K562 (cell line): ENCODE measurements at regions not wholly inside any gene's neighbourhood (a gene's known extent, or its start where the extent isn't known, plus 50 kb on each side); places are given as distances from the start of the nearest gene placed in this dataset.

Experiments used
- FOXM1 ChIP-seq, 2 experiments: fragments of 450-650 bp in 1 of 2; sonication (generic) in 1 of 2; formaldehyde crosslinking in 1 of 2; IDR thresholded peaks; 2 replicates each; pipeline versions ENCODE4 v1.6.1 to v1.9.0; 2017 to 2022; ENCODE audit warnings: low read depth in 2 of 2, mild to moderate bottlenecking in 2 of 2, missing genetic modification reagents in 1 of 2, moderate library complexity in 1 of 2
- HMBOX1 ChIP-seq: sonication (generic); IDR thresholded peaks from 2 replicates; pipeline ENCODE4 v1.6.1; 2016
- SRF ChIP-seq, 2 experiments: fragments of 250-450, 450-650 bp in 1 of 2; sonication (Bioruptor Pico) in 1 of 2; sonication (generic) in 1 of 2; formaldehyde crosslinking; IDR thresholded peaks; 2 replicates each; pipeline versions ENCODE4 v1.5.0 to v1.5.1; 2020 to 2022; ENCODE audit warnings: mild to moderate bottlenecking in 1 of 2, missing genetic modification reagents in 1 of 2
- ZNF512 ChIP-seq: IDR thresholded peaks from 2 replicates; pipeline ENCODE4 v1.6.1; 2016; ENCODE audit warnings: missing genetic modification characterization, missing compliant biosample characterization
- TF ChIP-seq, protein P1 (sequence below), 2 experiments: fragments of 450-650 bp; formaldehyde crosslinking in 1 of 2; IDR thresholded peaks; 2 replicates each; pipeline versions ENCODE4 v1.4.0 to v1.6.1; 2014 to 2020; ENCODE audit warnings: mild to moderate bottlenecking in 2 of 2, borderline replicate concordance in 1 of 2, low read depth in 1 of 2
- TF ChIP-seq, protein P2 (sequence below), 3 experiments: IDR thresholded peaks in 2 of 3; conservative IDR thresholded peaks in 1 of 3; 2 replicates each; pipeline ENCODE4 v1.5.1; 2011 to 2012; ENCODE audit warnings: low read length in 3 of 3, mild to moderate bottlenecking in 3 of 3, control low read depth in 2 of 3, improper control_type of control experiment in 1 of 3, inconsistent platforms in 1 of 3, low read depth in 1 of 3, mixed read lengths in 1 of 3, moderate library complexity in 1 of 3; ENCODE audit not compliant: insufficient read depth in 2 of 3

DNA sequence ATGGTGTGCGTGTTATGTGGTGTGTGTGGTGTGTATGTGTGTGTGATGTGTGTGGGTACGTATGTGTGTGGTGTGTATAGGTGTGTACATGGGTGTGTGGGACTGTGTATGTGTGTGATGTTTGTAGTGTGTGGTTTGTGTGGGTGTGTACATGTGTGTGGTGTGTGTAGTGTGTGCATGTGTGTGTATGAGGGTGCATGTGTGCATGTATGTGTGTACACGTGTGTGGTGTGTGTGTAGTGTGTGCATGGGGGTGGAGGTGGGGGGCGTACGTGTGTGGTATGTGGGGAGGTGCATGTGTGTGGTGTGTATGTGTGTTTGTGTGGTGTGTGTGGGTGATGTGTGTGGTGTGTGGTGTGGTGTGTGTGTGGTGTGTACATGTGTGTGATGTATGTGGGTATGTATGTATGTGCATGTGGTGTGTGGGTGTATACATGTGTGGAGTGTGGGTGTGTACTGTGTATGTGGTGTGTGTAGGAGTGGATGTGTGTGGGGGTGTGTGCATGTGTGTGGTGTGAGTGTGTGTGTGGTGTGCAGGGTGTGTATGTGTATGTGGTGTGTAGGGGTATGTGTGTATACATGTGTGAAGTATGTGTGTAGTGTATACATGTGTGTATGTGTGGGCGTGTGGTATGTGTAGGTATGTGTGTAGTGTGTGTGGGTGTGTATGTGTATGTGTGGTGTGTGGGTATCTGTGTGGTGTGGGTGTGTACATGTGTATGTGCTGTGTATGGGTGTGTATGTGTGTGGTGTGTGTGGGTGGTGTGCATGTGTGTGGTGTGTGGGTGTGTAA is 119.8 kb upstream of the GSC start:
- TF ChIP-seq FOXM1 (IDR thresholded peaks at IDR 0.05; ENCODE audit: low read depth): no peak
- TF ChIP-seq FOXM1 (CRISPR knock-in tag; IDR thresholded peaks at IDR 0.05; ENCODE audit: low read depth): no peak
- TF ChIP-seq HMBOX1: no peak
- TF ChIP-seq SRF (CRISPR knock-in tag; IDR thresholded peaks at IDR 0.05): no peak
- TF ChIP-seq, protein P1, sequence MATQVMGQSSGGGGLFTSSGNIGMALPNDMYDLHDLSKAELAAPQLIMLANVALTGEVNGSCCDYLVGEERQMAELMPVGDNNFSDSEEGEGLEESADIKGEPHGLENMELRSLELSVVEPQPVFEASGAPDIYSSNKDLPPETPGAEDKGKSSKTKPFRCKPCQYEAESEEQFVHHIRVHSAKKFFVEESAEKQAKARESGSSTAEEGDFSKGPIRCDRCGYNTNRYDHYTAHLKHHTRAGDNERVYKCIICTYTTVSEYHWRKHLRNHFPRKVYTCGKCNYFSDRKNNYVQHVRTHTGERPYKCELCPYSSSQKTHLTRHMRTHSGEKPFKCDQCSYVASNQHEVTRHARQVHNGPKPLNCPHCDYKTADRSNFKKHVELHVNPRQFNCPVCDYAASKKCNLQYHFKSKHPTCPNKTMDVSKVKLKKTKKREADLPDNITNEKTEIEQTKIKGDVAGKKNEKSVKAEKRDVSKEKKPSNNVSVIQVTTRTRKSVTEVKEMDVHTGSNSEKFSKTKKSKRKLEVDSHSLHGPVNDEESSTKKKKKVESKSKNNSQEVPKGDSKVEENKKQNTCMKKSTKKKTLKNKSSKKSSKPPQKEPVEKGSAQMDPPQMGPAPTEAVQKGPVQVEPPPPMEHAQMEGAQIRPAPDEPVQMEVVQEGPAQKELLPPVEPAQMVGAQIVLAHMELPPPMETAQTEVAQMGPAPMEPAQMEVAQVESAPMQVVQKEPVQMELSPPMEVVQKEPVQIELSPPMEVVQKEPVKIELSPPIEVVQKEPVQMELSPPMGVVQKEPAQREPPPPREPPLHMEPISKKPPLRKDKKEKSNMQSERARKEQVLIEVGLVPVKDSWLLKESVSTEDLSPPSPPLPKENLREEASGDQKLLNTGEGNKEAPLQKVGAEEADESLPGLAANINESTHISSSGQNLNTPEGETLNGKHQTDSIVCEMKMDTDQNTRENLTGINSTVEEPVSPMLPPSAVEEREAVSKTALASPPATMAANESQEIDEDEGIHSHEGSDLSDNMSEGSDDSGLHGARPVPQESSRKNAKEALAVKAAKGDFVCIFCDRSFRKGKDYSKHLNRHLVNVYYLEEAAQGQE (IDR thresholded peaks at IDR 0.05; ENCODE audit: borderline replicate concordance): no peak
- TF ChIP-seq, protein P1 (CRISPR knock-in tag; IDR thresholded peaks at IDR 0.05; ENCODE audit: low read depth): no peak
- no peak for TF ChIP-seq ZNF512 (tag)
- TF ChIP-seq, protein P2, sequence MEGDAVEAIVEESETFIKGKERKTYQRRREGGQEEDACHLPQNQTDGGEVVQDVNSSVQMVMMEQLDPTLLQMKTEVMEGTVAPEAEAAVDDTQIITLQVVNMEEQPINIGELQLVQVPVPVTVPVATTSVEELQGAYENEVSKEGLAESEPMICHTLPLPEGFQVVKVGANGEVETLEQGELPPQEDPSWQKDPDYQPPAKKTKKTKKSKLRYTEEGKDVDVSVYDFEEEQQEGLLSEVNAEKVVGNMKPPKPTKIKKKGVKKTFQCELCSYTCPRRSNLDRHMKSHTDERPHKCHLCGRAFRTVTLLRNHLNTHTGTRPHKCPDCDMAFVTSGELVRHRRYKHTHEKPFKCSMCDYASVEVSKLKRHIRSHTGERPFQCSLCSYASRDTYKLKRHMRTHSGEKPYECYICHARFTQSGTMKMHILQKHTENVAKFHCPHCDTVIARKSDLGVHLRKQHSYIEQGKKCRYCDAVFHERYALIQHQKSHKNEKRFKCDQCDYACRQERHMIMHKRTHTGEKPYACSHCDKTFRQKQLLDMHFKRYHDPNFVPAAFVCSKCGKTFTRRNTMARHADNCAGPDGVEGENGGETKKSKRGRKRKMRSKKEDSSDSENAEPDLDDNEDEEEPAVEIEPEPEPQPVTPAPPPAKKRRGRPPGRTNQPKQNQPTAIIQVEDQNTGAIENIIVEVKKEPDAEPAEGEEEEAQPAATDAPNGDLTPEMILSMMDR (IDR thresholded peaks at IDR 0.05 in 2 of 3, conservative IDR thresholded peaks at IDR 0.05 in 1 of 3; ENCODE audit: insufficient read depth in 2 of 3, low read depth in 1 of 3, low read length in 3 of 3): no peak
